ENCODE measurements at regions not wholly inside any gene's neighbourhood (a gene's known extent, or its start where the extent isn't known, plus 50 kb on each side); places are given as distances from the start of the nearest gene placed in this dataset.

DNA sequence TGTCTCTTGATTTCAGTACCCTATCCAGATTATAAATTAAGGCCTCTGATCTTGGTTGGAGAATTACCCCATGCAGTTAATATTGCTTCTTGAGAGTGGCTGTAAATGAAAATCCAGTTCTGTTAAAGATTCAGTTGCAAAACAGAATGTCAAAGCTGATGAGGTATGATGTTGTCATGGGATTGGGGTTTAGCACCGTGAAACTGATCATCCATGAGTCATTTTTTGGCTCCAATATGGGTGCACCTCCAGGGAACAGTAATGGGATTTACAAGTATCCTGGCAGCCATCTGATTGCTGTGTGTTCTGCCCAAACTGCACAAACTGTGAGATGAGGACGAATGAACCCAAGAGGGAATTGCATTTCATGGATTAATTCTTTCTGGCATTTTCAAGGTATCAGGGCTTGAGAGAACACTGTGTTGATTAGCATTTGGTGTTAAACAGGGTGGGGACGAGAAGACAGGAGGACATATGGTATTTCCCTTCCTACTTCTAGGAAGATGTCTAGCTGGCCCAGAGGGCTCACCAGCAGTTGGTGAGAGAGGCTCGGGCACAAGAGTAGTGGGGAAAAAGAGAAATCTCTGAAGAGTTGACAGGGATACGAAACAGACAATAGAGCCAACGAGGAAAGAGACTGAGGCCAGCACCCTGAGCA lies 214.7 kb downstream of the GAS1 start:
- peaks cover 36% of the 10 kb centered on the region for H3K4me1 ChIP-seq (ENCODE audit: insufficient read depth)
- no peak for DNase-seq (ENCODE audit: low spot score)
- H3K4me3 ChIP-seq, result no peak overlapping the region
- H3K9me3 ChIP-seq (ENCODE audit: low read depth), result no peaks in the 10 kb centered on the region
- TF ChIP-seq EZH2phosphoT487 (IDR thresholded peaks at IDR 0.05; ENCODE audit: low read depth, severe bottlenecking, unreplicated experiment), result no peak
- TF ChIP-seq EZH2 (IDR thresholded peaks at IDR 0.05; ENCODE audit: borderline replicate concordance), result no peak
- TF ChIP-seq, protein P1, sequence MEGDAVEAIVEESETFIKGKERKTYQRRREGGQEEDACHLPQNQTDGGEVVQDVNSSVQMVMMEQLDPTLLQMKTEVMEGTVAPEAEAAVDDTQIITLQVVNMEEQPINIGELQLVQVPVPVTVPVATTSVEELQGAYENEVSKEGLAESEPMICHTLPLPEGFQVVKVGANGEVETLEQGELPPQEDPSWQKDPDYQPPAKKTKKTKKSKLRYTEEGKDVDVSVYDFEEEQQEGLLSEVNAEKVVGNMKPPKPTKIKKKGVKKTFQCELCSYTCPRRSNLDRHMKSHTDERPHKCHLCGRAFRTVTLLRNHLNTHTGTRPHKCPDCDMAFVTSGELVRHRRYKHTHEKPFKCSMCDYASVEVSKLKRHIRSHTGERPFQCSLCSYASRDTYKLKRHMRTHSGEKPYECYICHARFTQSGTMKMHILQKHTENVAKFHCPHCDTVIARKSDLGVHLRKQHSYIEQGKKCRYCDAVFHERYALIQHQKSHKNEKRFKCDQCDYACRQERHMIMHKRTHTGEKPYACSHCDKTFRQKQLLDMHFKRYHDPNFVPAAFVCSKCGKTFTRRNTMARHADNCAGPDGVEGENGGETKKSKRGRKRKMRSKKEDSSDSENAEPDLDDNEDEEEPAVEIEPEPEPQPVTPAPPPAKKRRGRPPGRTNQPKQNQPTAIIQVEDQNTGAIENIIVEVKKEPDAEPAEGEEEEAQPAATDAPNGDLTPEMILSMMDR (IDR thresholded peaks at IDR 0.05; ENCODE audit: poor library complexity), result no peak
- H2AFZ ChIP-seq, result no peak overlapping the region
- H3K36me3 ChIP-seq (replicated peaks; ENCODE audit: insufficient read depth, low read depth), result no peaks in the 10 kb centered on the region
- H3K4me2 ChIP-seq, result no peak overlapping the region
- H3K27ac ChIP-seq, result no peak overlapping the region
- no peaks in the 10 kb centered on the region for H3K9me2 ChIP-seq (replicated peaks; ENCODE audit: insufficient read depth)
- no peaks in the 10 kb centered on the region for H3K27me3 ChIP-seq
- WGBS (ENCODE audit: low lambda C conversion rate, missing lambda C conversion rate), result 77% methylated on average over 6 of the region's 6 CpGs
- no peaks in the 10 kb centered on the region for H4K20me1 ChIP-seq (ENCODE audit: insufficient read depth, poor library complexity, severe bottlenecking)
- no peaks in the 10 kb centered on the region for H3K79me2 ChIP-seq

DNA sequence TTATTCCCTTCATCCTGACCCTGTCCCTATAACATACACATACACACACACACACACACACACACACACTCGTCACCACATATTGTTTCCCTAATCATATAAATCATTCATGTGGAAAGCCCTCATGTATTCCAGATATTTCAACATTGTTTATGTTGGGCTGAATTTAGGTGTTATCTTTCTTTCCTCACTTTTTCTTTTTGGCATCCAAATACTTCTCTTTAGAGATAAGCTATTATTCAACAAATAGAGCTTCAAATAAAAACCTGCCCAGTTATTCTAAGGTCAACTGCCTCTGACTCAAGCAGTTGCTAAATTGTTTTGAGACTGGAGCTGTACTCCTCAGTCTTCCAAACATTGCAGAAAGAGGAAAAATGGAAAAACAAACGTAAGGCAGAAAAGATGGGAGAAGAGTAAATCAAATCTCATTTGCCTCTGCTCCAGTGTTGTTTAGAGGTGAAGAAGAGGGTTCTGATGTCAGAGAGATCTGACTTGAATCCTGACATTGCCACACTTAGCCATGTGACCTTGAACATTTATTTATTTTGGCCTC lies 215.7 kb downstream of the GAS1 start:
- TF ChIP-seq, protein P1 (IDR thresholded peaks at IDR 0.05; ENCODE audit: poor library complexity), result no peak
- no peak for TF ChIP-seq EZH2 (IDR thresholded peaks at IDR 0.05; ENCODE audit: borderline replicate concordance)
- no peak for TF ChIP-seq EZH2phosphoT487 (IDR thresholded peaks at IDR 0.05; ENCODE audit: low read depth, severe bottlenecking, unreplicated experiment)
- Histone ChIP-seq H2AFZ (no peak overlapping the region), H3K4me1 (ENCODE audit: insufficient read depth) (peaks cover 36% of the 10 kb centered on the region), H3K4me3 (no peak overlapping the region), H3K9me3 (ENCODE audit: low read depth) (no peaks in the 10 kb centered on the region), H3K27me3 (no peaks in the 10 kb centered on the region), H3K9me2 (replicated peaks; ENCODE audit: insufficient read depth) (no peaks in the 10 kb centered on the region), H4K20me1 (ENCODE audit: insufficient read depth, poor library complexity, severe bottlenecking) (no peaks in the 10 kb centered on the region), H3K27ac (no peak overlapping the region), H3K4me2 (no peak overlapping the region), H3K79me2 (no peaks in the 10 kb centered on the region), H3K36me3 (replicated peaks; ENCODE audit: insufficient read depth, low read depth) (no peaks in the 10 kb centered on the region)
- WGBS (ENCODE audit: low lambda C conversion rate, missing lambda C conversion rate), result 47% methylated on average over 2 of the region's 2 CpGs
- DNase-seq (ENCODE audit: low spot score), result no peak

DNA sequence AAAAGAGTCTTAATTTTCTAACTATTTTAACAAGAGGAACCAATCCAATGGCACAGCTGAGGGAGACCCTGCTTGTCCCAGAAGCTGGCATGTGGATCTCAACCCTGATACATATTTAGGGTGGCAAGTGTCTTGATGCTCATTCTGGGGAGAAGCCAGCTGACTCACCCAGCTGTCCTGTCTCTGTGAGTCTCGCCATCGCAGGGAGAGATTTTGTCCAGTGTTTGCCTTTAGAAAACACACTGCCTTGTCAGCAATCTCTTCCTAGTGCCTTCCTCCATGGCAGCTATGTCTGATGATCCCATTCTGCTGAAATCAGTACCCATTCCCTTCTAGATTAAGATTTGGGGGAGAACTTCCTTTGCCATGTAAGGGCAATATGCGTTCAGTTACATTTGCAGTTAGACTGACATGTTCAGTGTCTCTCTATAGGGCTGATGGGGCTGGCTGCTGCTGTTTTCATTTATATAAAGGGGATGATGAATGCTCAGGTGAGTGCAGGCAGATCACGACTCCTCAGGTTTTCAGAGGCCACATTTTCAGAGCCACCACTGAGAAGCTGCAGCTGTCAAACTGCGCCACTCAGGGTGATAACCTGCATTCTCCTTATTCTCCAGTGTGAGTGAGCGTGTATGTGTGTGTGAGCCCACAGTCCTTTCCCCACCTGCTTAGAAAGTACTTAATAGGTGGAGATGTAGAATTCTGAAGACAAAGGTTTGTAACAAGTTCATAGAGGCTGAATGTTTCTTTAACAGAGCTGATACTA lies 217.0 kb downstream of the GAS1 start:
- no peaks in the 10 kb centered on the region for H3K9me3 ChIP-seq (ENCODE audit: low read depth)
- H3K79me2 ChIP-seq, result no peaks in the 10 kb centered on the region
- H2AFZ ChIP-seq, result no peak overlapping the region
- no peak overlapping the region for H3K27ac ChIP-seq
- TF ChIP-seq EZH2 (IDR thresholded peaks at IDR 0.05; ENCODE audit: borderline replicate concordance) (no peak), EZH2phosphoT487 (IDR thresholded peaks at IDR 0.05; ENCODE audit: low read depth, severe bottlenecking, unreplicated experiment) (no peak)
- TF ChIP-seq, protein P1 (IDR thresholded peaks at IDR 0.05; ENCODE audit: poor library complexity), result no peak
- H3K4me1 ChIP-seq (ENCODE audit: insufficient read depth), result peaks cover 27% of the 10 kb centered on the region
- H3K9me2 ChIP-seq (replicated peaks; ENCODE audit: insufficient read depth), result no peaks in the 10 kb centered on the region
- no peaks in the 10 kb centered on the region for H3K36me3 ChIP-seq (replicated peaks; ENCODE audit: insufficient read depth, low read depth)
- H3K27me3 ChIP-seq, result no peaks in the 10 kb centered on the region
- no peak for DNase-seq (ENCODE audit: low spot score)
- H4K20me1 ChIP-seq (ENCODE audit: insufficient read depth, poor library complexity, severe bottlenecking), result no peaks in the 10 kb centered on the region
- H3K4me3 ChIP-seq, result no peak overlapping the region
- H3K4me2 ChIP-seq, result no peak overlapping the region
- 75% methylated on average over 6 of the region's 6 CpGs for whole genome bisulfite sequencing (ENCODE audit: low lambda C conversion rate, missing lambda C conversion rate)

All from hepatocyte (in vitro differentiated cells).